HG03095 (cell line): ENCODE measurements at regions not wholly inside any gene's neighbourhood (a gene's known extent, or its start where the extent isn't known, plus 50 kb on each side); places are given as distances from the start of the nearest gene placed in this dataset.
"Not testable (repeated sequence)": the region's sequence is repeated elsewhere in the genome, so short reads cannot be mapped to it uniquely, and the experiment has no call there.

ENCODE experiments used
- ATAC-seq: cut with Tn5 transposase; IDR thresholded peaks from one replicate; pipeline ENCODE4 v1.9.1; 2021; ENCODE audit warnings: moderate library complexity; ENCODE audit not compliant: unreplicated experiment

DNA sequence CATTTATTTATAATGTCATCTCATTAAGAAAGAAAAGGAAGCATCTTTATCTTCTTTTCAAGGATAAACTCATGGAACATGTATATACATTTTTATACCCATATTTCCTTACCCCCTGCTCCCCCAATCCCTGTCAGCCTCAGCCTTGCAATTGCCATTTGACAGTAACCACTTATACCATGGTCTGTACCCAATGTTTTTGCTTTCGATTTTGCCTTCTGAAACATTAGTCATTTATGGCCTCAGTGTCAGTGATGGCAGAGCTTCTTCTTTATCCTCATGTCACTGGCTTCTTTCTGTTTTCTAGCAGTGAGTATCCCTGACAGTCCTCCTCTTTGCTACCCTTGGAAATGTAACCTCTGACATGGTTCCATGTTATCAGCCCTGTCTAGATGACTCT lies 228.4 kb downstream of the SPRY1 start:
- ATAC-seq, result no peak

DNA sequence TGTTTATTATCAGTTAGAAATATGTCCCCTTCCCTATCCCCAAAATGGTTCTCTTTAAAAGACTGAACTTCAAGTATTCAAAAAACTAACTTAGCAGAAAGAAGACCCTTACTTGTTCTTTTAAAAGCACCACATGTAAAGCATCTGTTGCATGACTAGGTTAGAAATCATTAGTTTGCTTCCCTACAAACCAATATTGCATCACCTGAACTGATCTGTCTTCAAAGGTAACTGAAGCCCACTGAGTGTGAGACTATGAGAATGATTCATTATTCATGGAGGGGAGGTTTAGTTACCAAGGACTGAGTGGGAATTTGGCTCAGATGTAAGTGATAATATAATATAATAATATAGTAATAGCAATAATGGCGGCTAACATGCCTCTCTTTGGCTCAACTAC lies 231.7 kb downstream of the SPRY1 start:
- ATAC-seq, result no peak

DNA sequence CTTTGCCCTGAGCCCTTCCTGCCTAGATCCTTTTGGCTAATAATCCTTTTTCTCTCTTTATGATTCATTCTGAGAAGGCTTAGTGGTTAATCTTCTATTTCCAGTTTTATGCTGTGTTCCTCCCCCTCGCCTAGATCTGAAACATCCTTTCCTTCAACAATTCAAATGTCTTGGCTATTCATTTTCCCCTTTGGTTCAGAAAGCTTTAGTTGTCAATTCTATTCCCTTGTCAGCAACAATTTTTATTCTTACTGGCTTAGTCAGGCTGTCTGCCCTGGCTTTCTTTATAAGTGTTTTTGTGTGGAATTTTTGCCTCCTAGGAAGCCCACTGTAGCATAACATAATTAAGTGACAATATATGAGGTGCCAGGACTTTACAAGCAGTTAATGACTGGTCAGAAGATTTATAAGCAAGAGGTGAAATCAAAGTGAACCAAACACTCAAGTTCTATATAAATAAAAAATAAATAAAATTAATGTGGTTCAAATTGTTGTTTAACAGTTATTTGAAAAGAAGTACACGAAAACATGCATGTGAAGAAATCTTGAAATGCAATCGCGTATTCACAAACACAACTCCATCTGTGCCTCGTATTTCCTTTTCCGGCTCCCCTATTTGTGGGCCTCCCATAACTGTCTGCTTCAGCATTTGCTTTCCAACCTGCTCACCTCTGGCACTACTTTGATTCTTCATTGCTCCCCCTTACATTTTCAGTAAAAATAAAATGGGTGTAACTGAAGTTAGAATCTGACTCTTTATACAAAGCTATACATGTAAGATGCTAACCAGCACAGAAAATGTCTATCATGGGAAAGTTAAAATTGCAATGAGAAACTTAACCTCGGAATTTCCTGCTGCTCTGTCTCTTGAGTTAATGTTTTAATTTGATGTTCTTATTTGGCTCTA lies 235.4 kb downstream of the SPRY1 start:
- ATAC-seq, result no peak

- ATAC-seq, result no peak
Measured at GRCh38 chr4:123632693-123633030, 236.1 kb downstream of the SPRY1 start.

DNA sequence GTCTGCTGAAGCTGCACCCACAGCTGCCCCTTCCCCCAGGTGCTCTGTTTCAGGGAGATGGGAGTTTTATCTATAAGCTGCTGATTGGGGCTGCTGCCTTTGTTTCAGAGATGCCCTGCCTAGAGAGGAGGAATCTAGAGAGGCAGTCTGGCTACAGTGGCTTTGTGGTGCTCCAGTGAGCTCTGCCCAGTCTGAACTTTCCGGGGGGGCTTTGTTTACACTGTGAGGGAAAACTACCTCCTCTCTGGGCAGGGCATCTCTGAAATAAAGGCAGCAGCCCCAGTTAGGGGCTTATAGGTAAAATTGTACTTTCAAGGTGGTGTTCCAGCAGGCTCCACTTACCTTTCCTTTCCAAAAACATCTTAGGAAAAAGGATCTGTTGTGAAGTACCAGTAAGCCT lies 242.2 kb downstream of the SPRY1 start:
- ATAC-seq, result no peak

GRCh38 chr4:123640271-123640670 lies 243.7 kb downstream of the SPRY1 start:
- ATAC-seq, result no peak

- no peak for ATAC-seq
Measured at GRCh38 chr4:123640824-123641223, 244.2 kb downstream of the SPRY1 start.

GRCh38 chr4:123643691-123644090 lies 247.1 kb downstream of the SPRY1 start:
- ATAC-seq, result no peak

DNA sequence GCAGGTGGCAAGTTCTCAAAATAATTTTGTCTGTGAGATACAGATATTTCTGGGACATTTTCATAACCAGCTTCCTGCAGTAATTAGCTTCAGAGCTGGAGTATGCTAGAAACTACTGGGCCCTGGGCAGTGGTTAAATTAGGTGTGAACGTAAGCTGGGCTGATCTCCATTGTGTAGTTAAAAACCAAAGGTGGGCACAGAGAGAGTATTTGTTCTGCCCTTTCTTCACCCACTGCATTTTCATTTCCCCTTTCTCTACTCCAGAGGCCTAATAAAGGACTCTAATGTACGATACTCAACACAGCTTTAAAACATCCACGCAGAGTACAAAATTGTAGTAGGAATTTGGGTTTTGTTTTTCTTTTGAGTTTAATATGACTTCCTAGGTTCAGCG lies 252.7 kb downstream of the SPRY1 start:
- ATAC-seq, result no peak

GRCh38 chr4:123649645-123650391 lies 253.2 kb downstream of the SPRY1 start:
- no peak for ATAC-seq

DNA sequence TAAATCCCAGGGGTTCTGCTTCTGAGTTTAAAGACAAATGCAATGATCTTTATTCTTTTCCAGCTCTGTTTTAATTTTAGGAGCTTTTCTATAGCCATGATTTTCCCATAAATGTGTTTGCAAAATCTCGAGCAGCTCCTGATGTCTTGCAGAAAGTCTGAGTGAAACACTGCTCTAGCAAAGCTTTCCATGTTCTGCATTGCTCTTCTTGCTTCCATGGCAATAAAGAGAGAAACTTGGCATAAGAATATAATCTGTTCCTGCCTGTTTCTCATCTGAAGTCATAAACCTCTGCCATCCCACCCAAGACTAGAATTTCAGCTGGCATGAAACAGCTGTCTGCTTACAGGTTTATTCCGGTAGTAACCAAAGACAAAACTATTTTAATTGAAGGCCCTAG lies 254.5 kb downstream of the SPRY1 start:
- ATAC-seq, result no peak

DNA sequence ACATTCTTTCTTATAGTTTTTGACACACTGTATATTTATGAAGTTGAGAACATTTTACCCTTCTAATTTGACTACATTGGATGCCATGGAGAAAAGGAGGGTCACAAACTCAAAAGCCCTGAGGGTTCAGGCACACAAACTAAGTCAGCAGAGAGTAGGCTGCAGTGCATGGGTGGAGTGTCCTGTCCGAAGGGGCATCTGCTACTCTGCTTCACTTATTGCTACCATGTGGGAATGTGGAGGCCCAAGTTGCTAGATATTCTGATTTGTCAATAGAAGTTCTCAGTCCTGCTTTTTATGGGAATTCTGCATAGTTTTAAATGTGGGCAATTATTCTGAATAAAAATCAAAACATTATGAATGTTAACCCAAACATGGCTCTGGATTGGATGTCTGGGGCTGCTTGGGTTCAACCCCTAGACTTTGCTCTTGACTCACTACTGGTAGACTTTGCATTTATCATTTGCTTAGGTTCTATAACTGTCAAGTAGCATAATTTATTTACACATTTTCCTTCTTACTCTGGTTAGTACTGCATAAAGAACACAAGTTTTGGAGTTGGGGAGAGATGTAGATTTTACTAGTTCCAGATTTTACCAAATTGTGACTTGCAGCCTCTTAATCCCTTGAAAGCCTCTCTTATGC lies 255.1 kb downstream of the SPRY1 start:
- ATAC-seq, result no peak

DNA sequence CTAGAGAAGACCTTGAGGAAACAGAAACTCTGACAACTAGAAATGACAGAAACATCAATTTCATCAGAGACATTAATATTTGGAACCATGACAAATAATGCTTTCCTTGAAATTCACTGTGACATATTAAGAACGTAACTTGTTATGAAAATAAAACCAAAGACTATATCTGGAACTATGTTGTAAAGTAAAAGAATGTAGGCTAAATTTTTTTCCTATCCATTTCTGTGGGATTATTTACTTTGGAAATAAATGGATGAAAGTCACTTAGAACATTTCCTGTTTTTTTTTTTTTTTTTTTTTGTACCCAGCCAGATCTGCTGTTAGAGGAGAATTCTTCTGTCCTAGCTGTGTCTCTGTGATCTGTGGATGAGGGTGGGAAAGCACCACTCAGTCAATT lies 255.9 kb downstream of the SPRY1 start:
- ATAC-seq, result no peak

DNA sequence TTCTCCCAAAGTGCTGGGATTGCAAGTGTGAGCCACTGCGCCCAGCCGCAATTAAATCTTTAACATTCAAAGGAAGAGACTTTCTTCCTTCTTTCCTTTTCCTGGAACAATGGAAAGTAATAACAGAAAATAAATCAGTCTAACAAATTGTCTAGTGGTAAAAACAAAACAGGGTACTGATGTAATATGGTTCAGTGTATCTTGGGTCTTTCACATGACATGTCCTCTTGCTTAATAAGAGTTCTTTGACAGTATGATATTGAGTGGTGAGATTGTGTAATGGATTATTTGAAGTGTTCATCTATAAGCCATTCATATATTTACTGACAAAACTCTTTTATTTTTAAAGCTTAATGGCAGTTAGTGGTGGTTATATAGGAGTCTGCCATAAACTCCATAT lies 256.6 kb downstream of the SPRY1 start:
- ATAC-seq, result no peak

- not testable (repeated sequence) for ATAC-seq
Measured at GRCh38 chr4:123656746-123657294, 260.2 kb downstream of the SPRY1 start.

GRCh38 chr4:123657606-123658005 lies 261.0 kb downstream of the SPRY1 start:
- ATAC-seq, result not testable (repeated sequence)

DNA sequence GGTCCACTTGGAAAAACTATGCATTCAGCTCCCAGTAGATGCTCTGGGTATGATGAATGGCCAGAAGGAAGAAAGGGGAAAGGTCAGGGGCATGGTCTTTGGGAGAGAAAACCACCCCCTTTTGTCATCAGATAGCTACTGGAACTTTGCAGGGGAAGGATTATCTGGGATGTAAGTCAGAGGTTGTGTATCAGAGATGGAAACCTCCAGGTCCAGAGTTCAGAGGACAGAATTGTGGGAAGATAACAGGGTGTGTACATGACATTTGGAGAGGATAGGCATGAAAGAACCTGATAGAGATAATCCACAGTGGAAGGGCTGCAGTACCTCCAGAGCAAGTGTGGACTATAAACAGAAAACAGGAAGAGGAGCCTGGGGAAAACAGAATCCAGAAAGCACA lies 262.7 kb downstream of the SPRY1 start:
- ATAC-seq, result no peak

- ATAC-seq, result no peak
Measured at GRCh38 chr4:123659730-123660129, 263.1 kb downstream of the SPRY1 start.

DNA sequence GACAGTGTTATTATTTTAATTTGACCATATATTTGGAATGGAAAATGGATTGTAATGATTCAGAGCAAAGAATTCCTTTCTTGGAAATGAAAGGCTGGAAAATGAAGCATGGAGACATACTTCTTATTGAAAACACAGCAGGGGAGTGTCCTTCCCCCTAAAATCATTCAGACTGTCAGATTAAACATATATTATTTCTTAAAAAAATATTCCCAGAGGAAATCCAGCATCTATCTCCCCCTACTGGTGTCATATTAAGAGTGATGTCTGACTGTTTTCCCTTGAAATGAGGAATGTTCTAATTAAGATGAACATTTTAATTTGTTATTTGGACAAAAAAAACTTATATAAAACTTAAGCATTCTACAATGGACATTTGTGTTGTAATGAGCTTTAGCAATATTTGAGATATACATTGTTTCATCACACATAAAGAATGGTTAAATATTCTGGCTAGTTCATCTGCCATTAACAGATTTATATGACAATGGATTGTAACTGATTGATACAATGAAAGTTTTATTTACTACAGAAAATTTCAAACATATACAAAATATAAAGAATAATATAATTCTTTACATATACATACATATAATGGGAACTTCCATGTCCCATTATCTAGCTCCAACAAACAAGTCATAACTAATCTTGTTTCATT lies 264.6 kb downstream of the SPRY1 start:
- no peak for ATAC-seq

DNA sequence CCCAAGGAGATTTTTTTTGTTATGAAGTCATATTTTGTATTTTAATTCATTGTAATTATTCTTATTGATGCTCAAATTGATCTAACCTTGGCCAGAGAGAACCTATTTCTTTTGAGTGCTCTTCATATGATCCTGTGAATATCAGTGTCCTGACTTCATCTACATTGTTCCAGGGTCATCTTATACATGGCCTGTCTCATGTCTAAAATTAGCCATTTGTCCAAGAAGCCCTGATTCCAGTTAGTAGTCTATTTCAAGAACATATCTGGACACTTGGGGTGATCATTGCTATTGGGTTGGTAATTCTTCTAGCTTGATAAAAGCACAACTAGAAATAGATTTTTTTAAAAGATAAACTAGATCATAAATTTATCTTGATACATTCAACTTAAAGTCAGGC lies 266.2 kb downstream of the SPRY1 start:
- ATAC-seq, result no peak

DNA sequence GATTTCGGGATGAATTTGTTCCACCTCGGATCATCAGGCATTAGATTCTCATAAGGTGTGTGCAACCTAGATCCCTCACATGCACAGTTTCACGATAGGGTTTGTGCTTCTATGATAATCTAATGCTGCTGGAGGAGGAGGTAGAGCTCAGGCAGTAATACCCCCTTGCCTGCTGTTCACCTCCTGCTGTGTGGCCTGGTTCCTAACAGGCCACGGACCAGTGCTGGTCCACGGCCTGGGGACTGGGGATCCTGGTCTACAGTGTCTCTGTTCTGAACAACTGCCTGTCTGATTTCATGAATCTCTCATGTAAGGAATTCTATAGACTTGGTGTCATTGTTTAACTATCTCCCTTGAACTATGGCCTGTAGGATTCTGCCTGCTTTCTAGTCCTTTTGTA lies 269.9 kb downstream of the SPRY1 start:
- no peak for ATAC-seq
